ENCODE measurements at regions not wholly inside any gene's neighbourhood (a gene's known extent, or its start where the extent isn't known, plus 50 kb on each side); places are given as distances from the start of the nearest gene placed in this dataset.

DNA sequence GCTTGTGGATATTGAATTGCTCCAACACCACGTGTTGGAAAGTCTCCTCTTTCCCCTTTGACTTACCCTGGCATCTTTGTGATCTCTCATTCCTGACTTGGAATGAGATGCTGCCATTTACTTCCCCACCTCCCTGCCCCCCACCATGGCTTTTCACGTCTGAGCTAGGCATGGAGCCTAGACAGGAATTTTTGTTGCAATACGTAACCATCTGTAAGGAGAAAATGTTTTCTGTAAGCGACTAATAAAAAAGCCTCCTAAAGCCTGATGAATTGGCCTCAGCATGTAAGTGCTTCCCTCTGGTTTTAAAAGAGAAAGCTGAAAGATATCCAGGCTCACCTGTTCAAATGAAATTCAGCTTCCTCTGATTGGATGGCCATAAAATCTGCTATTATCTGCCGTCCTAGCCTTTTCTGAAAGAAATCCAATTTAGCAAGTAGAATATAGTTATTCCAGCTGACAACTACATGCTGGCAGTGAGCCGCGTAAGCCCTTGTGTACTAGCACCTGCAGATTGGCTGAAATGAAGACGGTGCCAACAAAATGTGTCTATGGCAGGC is 200.1 kb downstream of the NSG2 start:
- TF ChIP-seq POLR2AphosphoS5 (IDR thresholded peaks at IDR 0.05; ENCODE audit: insufficient read depth in 1 of 2, low read depth in 1 of 2) (no peak), CTCF (IDR thresholded peaks at IDR 0.05) (no peak)
